Natural killer cell (primary cell): ENCODE measurements at regions not wholly inside any gene's neighbourhood (a gene's known extent, or its start where the extent isn't known, plus 50 kb on each side); places are given as distances from the start of the nearest gene placed in this dataset.

Experiments
- ATAC-seq, 3 donors: fragments of 150-1000 bp in 2 of 3; fragments of 200-7000 bp in 1 of 3; cut with Tn5 transposase; 1 replicate in 1 of 3; 2 replicates in 2 of 3; pipeline ENCODE4 v1.10.0; 2021; ENCODE audit warnings: mild to moderate bottlenecking in 2 of 3, moderate library complexity in 2 of 3
- DNase-seq, 2 donors: peaks; one replicate each; pipeline versions ENCODE4 v3.0.0 to v3.0.0-alpha.2; 2013 to 2021; ENCODE audit warnings: mixed read lengths in 1 of 2
- H3K27ac ChIP-seq: one replicate; pipeline ENCODE4 v1.5.1; 2013; ENCODE audit warnings: mild to moderate bottlenecking, low read length
- H3K27me3 ChIP-seq: one replicate; pipeline ENCODE4 v1.6.1; 2013; ENCODE audit warnings: low read length; ENCODE audit not compliant: control insufficient read depth, insufficient read depth
- H3K36me3 ChIP-seq: one replicate; pipeline ENCODE4 v1.6.1; 2013; ENCODE audit warnings: low read length; ENCODE audit not compliant: control insufficient read depth, insufficient read depth
- H3K4me1 ChIP-seq: one replicate; pipeline ENCODE4 v1.6.1; 2013; ENCODE audit warnings: low read length; ENCODE audit not compliant: control insufficient read depth, insufficient read depth
- H3K4me3 ChIP-seq: one replicate; pipeline ENCODE4 v1.5.1; 2013; ENCODE audit warnings: low read length
- H3K9me3 ChIP-seq: one replicate; pipeline ENCODE4 v1.6.1; 2013; ENCODE audit warnings: low read length; ENCODE audit not compliant: control insufficient read depth, insufficient read depth
- H3K27ac Mint-ChIP-seq, 2 donors: one replicate each; pipeline ENCODE4 v1.8.0; 2022; ENCODE audit warnings: mild to moderate bottlenecking in 2 of 2, mixed read lengths in 2 of 2, moderate library complexity in 1 of 2
- H3K27me3 Mint-ChIP-seq, 2 donors: one replicate each; pipeline ENCODE4 v1.8.0; 2022; ENCODE audit warnings: low read depth in 2 of 2, mixed read lengths in 2 of 2
- H3K36me3 Mint-ChIP-seq: one replicate; pipeline ENCODE4 v1.8.0; 2022; ENCODE audit warnings: mixed read lengths
- H3K4me1 Mint-ChIP-seq, 2 donors: one replicate each; pipeline ENCODE4 v1.8.0; 2022; ENCODE audit warnings: mixed read lengths in 2 of 2
- H3K4me3 Mint-ChIP-seq: one replicate; pipeline ENCODE4 v1.8.0; 2022; ENCODE audit warnings: mild to moderate bottlenecking, moderate library complexity, mixed read lengths
- H3K9me3 Mint-ChIP-seq, 2 donors: one replicate each; pipeline ENCODE4 v1.8.0; 2022; ENCODE audit warnings: mixed read lengths in 2 of 2
- WGBS: methylation state at CpG from one replicate; pipeline ENCODE4 v1.1.7; 2013; ENCODE audit warnings: missing lambda C conversion rate; ENCODE audit not compliant: insufficient coverage; 5-methylcytosine and 5-hydroxymethylcytosine counted together
- intact Hi-C: fragments of 100-400 bp; cut with micrococcal nuclease; formaldehyde crosslinking; loops from one replicate; pipeline ENCODE4 v1.14.2; 2022
- TF ChIP-seq, protein P1 (sequence below): fragments of 200-600 bp; IDR thresholded peaks from one replicate; pipeline ENCODE4 v1.8.0; 2022; ENCODE audit warnings: antibody characterized with exemption

DNA sequence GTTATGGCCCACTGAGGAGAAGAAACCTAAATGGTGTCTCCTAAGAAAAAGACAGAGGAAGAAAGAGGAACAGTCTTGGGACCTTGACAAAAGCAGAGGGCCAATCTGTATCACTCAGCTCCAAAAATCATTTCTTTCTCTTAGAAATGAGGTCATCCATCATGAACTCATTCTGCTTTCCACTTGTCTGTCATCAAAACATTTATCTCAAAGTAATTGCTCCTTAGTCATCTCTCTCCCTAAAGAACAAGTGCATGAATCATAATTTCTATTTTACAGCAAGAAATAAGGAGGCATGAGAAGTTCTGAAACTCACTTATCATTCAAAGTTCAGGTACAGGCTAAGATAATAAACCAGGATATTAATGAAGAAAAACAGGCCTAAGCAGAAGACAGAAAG, 375.6 kb downstream of the KCNA4 start:
- H3K36me3 ChIP-seq, result no peaks in the 10 kb centered on the region
- H3K27me3 ChIP-seq, result no peaks in the 10 kb centered on the region
- no peaks in the 10 kb centered on the region for H3K4me1 Mint-ChIP-seq
- intact Hi-C loops, result no loop called here
- H3K9me3 ChIP-seq, result no peaks in the 10 kb centered on the region
- H3K4me1 ChIP-seq, result no peaks in the 10 kb centered on the region
- TF ChIP-seq, protein P1, sequence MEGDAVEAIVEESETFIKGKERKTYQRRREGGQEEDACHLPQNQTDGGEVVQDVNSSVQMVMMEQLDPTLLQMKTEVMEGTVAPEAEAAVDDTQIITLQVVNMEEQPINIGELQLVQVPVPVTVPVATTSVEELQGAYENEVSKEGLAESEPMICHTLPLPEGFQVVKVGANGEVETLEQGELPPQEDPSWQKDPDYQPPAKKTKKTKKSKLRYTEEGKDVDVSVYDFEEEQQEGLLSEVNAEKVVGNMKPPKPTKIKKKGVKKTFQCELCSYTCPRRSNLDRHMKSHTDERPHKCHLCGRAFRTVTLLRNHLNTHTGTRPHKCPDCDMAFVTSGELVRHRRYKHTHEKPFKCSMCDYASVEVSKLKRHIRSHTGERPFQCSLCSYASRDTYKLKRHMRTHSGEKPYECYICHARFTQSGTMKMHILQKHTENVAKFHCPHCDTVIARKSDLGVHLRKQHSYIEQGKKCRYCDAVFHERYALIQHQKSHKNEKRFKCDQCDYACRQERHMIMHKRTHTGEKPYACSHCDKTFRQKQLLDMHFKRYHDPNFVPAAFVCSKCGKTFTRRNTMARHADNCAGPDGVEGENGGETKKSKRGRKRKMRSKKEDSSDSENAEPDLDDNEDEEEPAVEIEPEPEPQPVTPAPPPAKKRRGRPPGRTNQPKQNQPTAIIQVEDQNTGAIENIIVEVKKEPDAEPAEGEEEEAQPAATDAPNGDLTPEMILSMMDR, result no peak
- no peak overlapping the region for H3K4me3 ChIP-seq
- peaks cover 13 to 16% of the 10 kb centered on the region in 2 donors for H3K9me3 Mint-ChIP-seq
- H3K27ac Mint-ChIP-seq, result no peak overlapping the region
- no peak for ATAC-seq
- DNase-seq, result no peak
- no peaks in the 10 kb centered on the region for H3K36me3 Mint-ChIP-seq
- H3K27ac ChIP-seq, result no peak overlapping the region
- no peak overlapping the region for H3K4me3 Mint-ChIP-seq
- H3K27me3 Mint-ChIP-seq, result no peaks in the 10 kb centered on the region

DNA sequence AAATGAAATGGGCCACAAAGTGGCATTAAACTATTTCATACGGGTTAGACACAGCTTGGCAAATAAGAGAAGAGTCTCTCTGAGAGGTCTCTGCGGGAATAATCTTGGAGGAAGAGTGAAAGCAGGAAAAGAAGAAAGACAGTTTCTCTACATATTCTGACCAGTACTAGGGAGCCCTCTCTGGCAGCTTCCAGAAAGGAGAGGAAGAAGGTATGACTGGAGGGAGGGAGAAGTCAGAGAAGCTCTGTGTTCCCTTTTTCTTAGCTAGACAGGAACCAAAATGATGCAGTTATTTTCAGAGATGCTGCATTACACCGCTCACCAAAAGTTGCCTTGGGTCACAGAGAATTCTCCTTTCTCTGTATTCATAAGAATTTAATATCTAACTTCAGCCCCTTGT, 382.1 kb downstream of the KCNA4 start:
- intact Hi-C loops, result no loop called here
- no peak for DNase-seq
- Mint-ChIP-seq H3K27ac (no peak overlapping the region), H3K36me3 (no peaks in the 10 kb centered on the region), H3K9me3 (peaks cover 18 to 26% of the 10 kb centered on the region in 2 donors), H3K4me1 (no peaks in the 10 kb centered on the region), H3K27me3 (no peaks in the 10 kb centered on the region), H3K4me3 (no peak overlapping the region)
- Histone ChIP-seq H3K4me3 (no peak overlapping the region), H3K36me3 (no peaks in the 10 kb centered on the region), H3K27me3 (no peaks in the 10 kb centered on the region), H3K27ac (no peak overlapping the region), H3K9me3 (no peaks in the 10 kb centered on the region), H3K4me1 (no peaks in the 10 kb centered on the region)
- WGBS, result 75% methylated on average over 3 of the region's 3 CpGs
- ATAC-seq, result no peak
- TF ChIP-seq, protein P1, result no peak

DNA sequence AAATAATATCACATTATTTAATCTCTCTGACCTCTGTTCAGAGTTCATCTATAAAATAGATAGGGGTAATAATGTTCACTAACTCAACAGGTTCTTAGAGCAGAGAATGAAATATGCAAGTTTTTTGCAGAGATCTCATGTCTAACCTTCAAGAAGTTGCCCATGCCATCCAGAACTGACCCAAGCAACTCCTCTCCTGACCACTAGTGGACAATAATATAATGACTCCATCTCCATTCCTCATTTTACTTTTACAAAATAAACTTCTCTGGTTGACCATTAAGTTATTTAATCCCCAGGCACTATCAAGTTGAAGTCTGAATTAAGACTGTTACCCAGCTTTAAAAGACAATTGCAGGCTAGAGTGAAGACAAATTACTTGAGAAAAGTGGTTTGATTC, 382.6 kb downstream of the KCNA4 start:
- H3K4me3 ChIP-seq, result no peak overlapping the region
- no peaks in the 10 kb centered on the region for H3K4me1 ChIP-seq
- no peaks in the 10 kb centered on the region for H3K4me1 Mint-ChIP-seq
- no peaks in the 10 kb centered on the region for H3K9me3 ChIP-seq
- intact Hi-C loops, result no loop called here
- no peak overlapping the region for H3K27ac Mint-ChIP-seq
- ATAC-seq, result no peak
- no peak overlapping the region for H3K27ac ChIP-seq
- DNase-seq, result no peak
- no peak overlapping the region for H3K4me3 Mint-ChIP-seq
- peaks cover 18 to 26% of the 10 kb centered on the region in 2 donors for H3K9me3 Mint-ChIP-seq
- H3K36me3 Mint-ChIP-seq, result no peaks in the 10 kb centered on the region
- H3K27me3 ChIP-seq, result no peaks in the 10 kb centered on the region
- TF ChIP-seq, protein P1, result no peak
- H3K27me3 Mint-ChIP-seq, result no peaks in the 10 kb centered on the region
- H3K36me3 ChIP-seq, result no peaks in the 10 kb centered on the region

DNA sequence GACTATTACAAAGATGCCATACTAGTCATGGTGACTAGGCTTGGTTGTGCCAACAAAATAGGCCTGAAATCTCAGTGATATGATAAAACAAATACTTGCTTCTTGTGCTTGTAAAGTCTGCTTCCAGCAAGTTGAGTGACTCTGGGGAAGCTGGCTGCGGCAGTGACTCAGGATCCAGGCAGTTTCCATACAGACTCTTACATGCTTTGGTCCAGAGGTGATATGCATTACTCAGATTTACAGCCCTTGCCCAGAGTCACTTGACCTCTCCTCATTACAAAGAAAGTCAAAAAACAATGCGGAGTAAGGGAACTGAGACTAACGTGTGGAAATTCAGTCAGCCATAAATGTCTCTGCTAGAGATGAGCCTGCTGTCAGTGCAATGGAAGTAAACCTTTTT, 387.5 kb downstream of the KCNA4 start:
- 91% methylated on average over 3 of the region's 3 CpGs for WGBS
- TF ChIP-seq, protein P1, result no peak
- Histone ChIP-seq H3K4me1 (no peaks in the 10 kb centered on the region), H3K4me3 (no peak overlapping the region), H3K27me3 (no peaks in the 10 kb centered on the region), H3K36me3 (no peaks in the 10 kb centered on the region), H3K9me3 (no peaks in the 10 kb centered on the region), H3K27ac (no peak overlapping the region)
- Mint-ChIP-seq H3K27ac (no peak overlapping the region), H3K4me3 (no peak overlapping the region), H3K4me1 (no peaks in the 10 kb centered on the region), H3K36me3 (no peaks in the 10 kb centered on the region), H3K9me3 (peaks cover 5 to 16% of the 10 kb centered on the region in 2 donors), H3K27me3 (no peaks in the 10 kb centered on the region)
- no peak for DNase-seq
- intact Hi-C loops, result no loop called here
- ATAC-seq, result no peak
